Activated CD4-positive, alpha-beta T cell treated with anti-CD3 and anti-CD28 coated beads, Interleukin-10, Interleukin-2, amounts not matched to agents 100 ng/mL and 50 ng/mL, durations not matched to agents 16 hours and 8 hours (primary cell): ENCODE measurements at regions not wholly inside any gene's neighbourhood (a gene's known extent, or its start where the extent isn't known, plus 50 kb on each side); places are given as distances from the start of the nearest gene placed in this dataset.

Experiments
- DNase-seq: peaks from one replicate; pipeline ENCODE4 v3.0.0-alpha.2; 2020

DNA sequence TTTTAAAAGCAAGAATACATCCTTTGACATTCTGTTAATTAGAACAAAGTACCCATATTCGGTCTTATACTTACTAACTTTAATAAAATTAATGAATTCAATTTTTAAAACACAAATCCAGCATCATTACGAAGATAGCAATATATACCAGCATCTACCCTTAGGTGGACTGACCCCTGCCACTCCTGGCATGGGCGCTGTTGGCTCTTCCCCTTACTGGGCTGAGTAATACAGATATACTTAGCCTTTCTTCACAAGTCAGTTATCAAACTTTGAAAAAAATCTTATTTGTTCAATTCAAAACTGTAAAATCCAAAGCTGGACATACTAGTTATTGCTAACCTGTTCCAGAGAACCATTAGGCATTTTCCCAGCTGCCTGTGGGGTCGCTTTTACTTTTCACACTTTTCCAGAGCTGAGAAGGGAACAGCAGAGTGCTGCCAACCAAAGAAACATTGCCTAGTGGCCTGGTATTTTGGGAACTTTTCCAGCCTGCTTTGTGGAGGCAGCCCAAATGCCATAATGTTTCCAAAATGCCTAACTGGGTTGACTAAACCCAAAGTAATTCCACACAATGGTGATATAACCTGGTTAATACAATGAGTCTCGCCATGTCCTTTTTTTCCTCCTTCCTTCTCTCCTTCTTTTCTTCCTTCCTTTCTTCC is 424.7 kb upstream of the ADGRL2 start:
- no peak for DNase-seq

DNA sequence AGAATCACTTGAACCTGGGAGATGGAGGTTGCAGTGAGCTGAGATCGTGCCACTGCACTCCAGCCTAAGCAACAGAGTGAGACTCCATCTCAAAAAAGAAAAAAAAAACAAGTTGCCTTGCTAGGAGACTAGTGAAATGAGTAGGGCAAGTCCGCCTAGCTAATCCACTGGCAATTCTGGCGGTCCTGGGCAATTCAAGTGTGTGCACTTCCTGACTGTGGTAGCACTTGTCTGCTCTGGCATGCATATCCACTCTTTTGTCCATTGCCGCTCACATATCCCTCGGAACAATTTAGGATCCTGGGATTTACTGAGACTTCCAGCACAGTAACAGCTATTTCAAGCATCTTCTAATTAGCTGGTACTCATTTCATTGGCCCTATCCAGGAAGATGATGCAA is 426.3 kb upstream of the ADGRL2 start:
- no peak for DNase-seq

GRCh38 chr1:81371864-81372263 is 428.9 kb upstream of the ADGRL2 start:
- DNase-seq: no peak

DNA sequence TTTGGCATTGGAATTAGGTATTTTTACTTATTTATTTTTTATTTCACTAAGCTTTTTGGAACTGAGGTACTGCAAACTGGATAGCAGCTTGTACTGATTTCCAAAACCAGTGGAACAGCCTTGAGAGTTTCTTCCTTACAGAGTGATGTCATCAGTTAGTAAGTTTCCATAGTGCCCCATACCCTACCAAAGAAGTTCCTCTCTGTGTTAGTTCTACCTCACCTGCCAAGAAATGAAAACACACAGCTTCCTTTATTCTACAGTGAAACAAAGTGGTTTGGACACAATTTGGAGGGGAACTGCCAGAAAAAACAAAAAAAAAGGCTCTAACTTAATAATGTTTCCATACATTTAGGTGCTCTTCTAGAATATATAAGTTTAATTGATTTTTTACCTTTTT is 430.9 kb upstream of the ADGRL2 start:
- DNase-seq: no peak

DNA sequence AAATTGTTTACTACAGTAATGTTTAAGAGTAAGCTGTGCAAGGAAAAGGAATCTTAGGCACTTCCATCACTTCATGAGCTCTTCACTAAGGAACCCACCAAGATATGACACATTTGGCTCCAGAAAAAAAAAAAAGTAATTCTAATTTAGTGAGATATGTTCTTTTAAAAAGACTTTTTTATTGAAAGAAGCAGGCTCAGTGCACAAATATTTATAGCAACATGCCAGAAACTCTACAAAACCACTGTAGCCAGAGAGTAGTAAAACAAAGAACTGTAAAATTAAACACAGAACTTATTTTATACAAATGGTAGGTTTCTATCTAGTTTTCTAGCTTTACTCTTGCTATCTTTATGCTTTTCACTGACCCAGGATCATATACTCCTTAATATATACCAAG is 434.6 kb upstream of the ADGRL2 start:
- no peak for DNase-seq

GRCh38 chr1:81364088-81364487 is 436.6 kb upstream of the ADGRL2 start:
- DNase-seq: no peak

GRCh38 chr1:81358151-81358550 is 442.6 kb upstream of the ADGRL2 start:
- no peak for DNase-seq

GRCh38 chr1:81351864-81352263 is 448.9 kb upstream of the ADGRL2 start:
- no peak for DNase-seq

GRCh38 chr1:81349194-81349965 is 451.4 kb upstream of the ADGRL2 start:
- DNase-seq: no peak

DNA sequence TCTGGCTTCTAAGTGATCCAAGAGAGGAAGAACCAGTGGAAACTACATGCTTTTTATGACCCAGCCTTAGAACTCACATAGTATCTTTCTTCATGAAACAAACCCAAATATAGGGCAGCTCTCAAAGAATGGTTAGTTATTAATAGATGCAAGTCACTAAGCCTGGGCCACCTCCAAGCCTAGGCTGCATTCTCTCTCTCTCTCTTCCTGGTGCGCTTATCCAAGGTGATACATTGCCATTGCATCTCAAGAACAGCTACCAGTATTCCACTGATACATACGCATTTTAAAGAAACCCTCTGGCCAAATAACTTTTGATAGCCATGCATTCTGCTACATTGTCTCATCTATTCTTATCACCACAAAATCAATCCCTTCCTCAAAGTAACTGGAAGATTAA is 455.6 kb upstream of the ADGRL2 start:
- no peak for DNase-seq

GRCh38 chr1:81340239-81340638 is 460.5 kb upstream of the ADGRL2 start:
- DNase-seq: no peak

- no peak for DNase-seq
Measured at GRCh38 chr1:81337226-81337625, 463.5 kb upstream of the ADGRL2 start.

- no peak for DNase-seq
Measured at GRCh38 chr1:81335876-81336275, 464.9 kb upstream of the ADGRL2 start.

DNA sequence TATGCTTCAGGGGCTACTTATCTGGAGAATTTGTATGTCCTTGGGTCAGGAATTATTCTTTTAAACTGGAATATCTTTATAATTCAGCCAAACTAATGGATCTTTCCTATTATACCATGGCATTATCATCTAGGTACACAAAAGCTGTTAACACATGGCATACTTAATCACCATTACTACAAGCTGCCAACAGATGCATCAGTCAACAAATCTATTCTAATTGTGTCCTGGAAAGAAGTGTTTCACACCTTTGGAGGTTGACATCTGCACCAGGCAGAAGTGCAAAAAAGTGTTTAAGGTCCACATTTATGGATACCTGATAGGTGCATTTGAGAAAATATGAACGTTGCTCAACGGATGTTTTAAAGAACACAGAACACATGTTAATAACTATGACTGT is 470.2 kb upstream of the ADGRL2 start:
- no peak for DNase-seq

- no peak for DNase-seq
Measured at GRCh38 chr1:81330111-81330510, 470.6 kb upstream of the ADGRL2 start.

DNA sequence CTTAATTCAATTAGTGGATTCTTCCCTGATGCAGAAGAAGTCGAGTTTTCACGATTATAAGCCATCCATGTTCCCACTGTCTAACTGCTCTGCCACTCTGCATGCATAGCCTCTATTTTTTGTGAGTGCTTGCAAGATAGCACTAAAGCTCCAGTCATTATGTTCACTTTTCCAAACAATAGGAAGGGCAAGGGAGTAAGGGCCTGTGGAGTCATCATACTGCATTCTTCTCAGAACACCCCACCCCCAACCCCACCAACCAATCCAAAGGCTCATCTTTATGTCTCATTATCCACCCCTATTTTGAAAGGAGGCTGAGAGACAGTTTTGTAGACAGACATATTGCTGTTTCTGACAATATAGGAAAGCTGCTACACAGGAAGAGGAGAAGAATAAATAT is 471.7 kb upstream of the ADGRL2 start:
- DNase-seq: no peak

- DNase-seq: no peak
Measured at GRCh38 chr1:81327743-81328142, 473.0 kb upstream of the ADGRL2 start.

- DNase-seq: no peak
Measured at GRCh38 chr1:81327103-81327710, 473.5 kb upstream of the ADGRL2 start.

DNA sequence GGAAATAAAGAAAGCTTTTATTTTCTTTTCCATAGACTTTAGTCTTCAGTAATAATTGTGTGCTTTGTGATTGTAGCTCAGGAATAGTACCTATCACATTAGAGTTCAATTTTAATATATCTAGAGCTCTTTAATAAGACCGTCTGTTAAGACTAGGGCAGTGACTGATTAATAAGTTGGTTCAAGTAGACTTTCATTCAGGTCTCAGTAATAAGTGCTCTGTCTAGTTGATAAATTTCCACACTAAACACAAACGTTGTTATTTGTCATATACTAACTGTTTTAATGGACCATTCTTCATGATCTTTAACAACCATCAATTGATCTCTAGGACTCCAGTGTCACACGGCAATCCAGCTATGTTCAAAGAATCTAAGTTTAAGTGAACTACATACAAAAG is 474.5 kb upstream of the ADGRL2 start:
- no peak for DNase-seq

GRCh38 chr1:81325397-81325796 is 475.3 kb upstream of the ADGRL2 start:
- no peak for DNase-seq

GRCh38 chr1:81323862-81324261 is 476.9 kb upstream of the ADGRL2 start:
- DNase-seq: no peak

- no peak for DNase-seq
Measured at GRCh38 chr1:81317191-81317590, 483.5 kb upstream of the ADGRL2 start.

- DNase-seq: no peak
Measured at GRCh38 chr1:81314513-81315233, 486.1 kb upstream of the ADGRL2 start.

- no peak for DNase-seq
Measured at GRCh38 chr1:81313289-81313688, 487.4 kb upstream of the ADGRL2 start.
